K562 (cell line): ENCODE measurements at regions not wholly inside any gene's neighbourhood (a gene's known extent, or its start where the extent isn't known, plus 50 kb on each side); places are given as distances from the start of the nearest gene placed in this dataset.

Source experiments
- EP300 ChIP-seq: IDR thresholded peaks from 2 replicates; pipeline ENCODE4 v1.6.1; 2012; ENCODE audit warnings: low read length, improper control_type of control experiment
- HNRNPL ChIP-seq: fragments of 200-400 bp; formaldehyde crosslinking; IDR thresholded peaks from 2 replicates; pipeline ENCODE4 v1.6.1; 2017; ENCODE audit warnings: low read depth, mild to moderate bottlenecking, low read length
- KLF1 ChIP-seq: fragments of 450-650 bp; IDR thresholded peaks from 2 replicates; pipeline ENCODE4 v1.6.1; 2016; ENCODE audit warnings: missing genetic modification characterization, missing compliant biosample characterization
- KLF16 ChIP-seq: IDR thresholded peaks from 2 replicates; pipeline ENCODE4 v1.6.1; 2016; ENCODE audit warnings: antibody characterized with exemption
- MCM3 ChIP-seq: fragments of 450-650 bp; IDR thresholded peaks from 2 replicates; pipeline ENCODE4 v1.6.1; 2016
- MEF2A ChIP-seq: IDR thresholded peaks from 2 replicates; pipeline ENCODE4 v1.6.1; 2011; ENCODE audit warnings: low read depth, mild to moderate bottlenecking, low read length, moderate library complexity; ENCODE audit not compliant: control insufficient read depth
- MIER1 ChIP-seq: fragments of 450-650 bp; IDR thresholded peaks from 2 replicates; pipeline ENCODE4 v1.6.1; 2016; ENCODE audit warnings: antibody characterized with exemption, mild to moderate bottlenecking, low read depth
- MTF1 ChIP-seq: fragments of 250-450 bp; sonication (Bioruptor Pico); IDR thresholded peaks from 2 replicates; pipeline ENCODE4 v1.9.0; 2021; ENCODE audit warnings: moderate library complexity, mild to moderate bottlenecking, inconsistent platforms, borderline replicate concordance
- PHB ChIP-seq: fragments of 250-450 bp; sonication (Bioruptor Pico); IDR thresholded peaks from 2 replicates; pipeline ENCODE4 v1.5.0; 2021
- RAD51 ChIP-seq: fragments of 450-650 bp; IDR thresholded peaks from 2 replicates; pipeline ENCODE4 v1.7.1; 2016; ENCODE audit warnings: low read depth, mild to moderate bottlenecking, borderline replicate concordance
- SMARCA4 ChIP-seq: fragments of 450-650 bp; IDR thresholded peaks from 2 replicates; pipeline ENCODE4 v1.6.1; 2016
- TAF1 ChIP-seq: IDR thresholded peaks from 2 replicates; pipeline ENCODE4 v1.6.1; 2011; ENCODE audit warnings: mild to moderate bottlenecking, low read length, moderate library complexity; ENCODE audit not compliant: insufficient read depth, control insufficient read depth, severe bottlenecking; ENCODE audit errors: extremely low read depth
- ZNF253 ChIP-seq: fragments of 250-450 bp; sonication (Bioruptor Pico); conservative IDR thresholded peaks from 2 replicates; pipeline ENCODE4 v1.6.1; 2021; ENCODE audit warnings: mild to moderate bottlenecking
- ZNF263 ChIP-seq: sonication (generic); formaldehyde crosslinking; IDR thresholded peaks from 2 replicates; pipeline ENCODE4 v1.8.0; 2022; ENCODE audit warnings: mild to moderate bottlenecking, missing genetic modification reagents, borderline replicate concordance
- ZNF316 ChIP-seq: fragments of 450-650 bp; IDR thresholded peaks from 2 replicates; pipeline ENCODE4 v1.6.1; 2016
- ZNF583 ChIP-seq: fragments of 250-450 bp; sonication (Bioruptor Pico); IDR thresholded peaks from 2 replicates; pipeline ENCODE4 v1.4.0; 2020
- ZNF76 ChIP-seq: fragments of 250-450 bp; sonication (Bioruptor Pico); IDR thresholded peaks from 2 replicates; pipeline ENCODE4 v1.4.0; 2020; ENCODE audit warnings: mild to moderate bottlenecking, moderate library complexity, borderline replicate concordance
- TF ChIP-seq, protein P1 (sequence below): sonication (generic); formaldehyde crosslinking; IDR thresholded peaks from 2 replicates; pipeline ENCODE4 v1.8.1; 2022; ENCODE audit warnings: missing genetic modification reagents
- TF ChIP-seq, protein P2 (sequence below): sonication (generic); formaldehyde crosslinking; IDR thresholded peaks from 2 replicates; pipeline ENCODE4 v1.8.1; 2023; ENCODE audit warnings: mild to moderate bottlenecking, missing genetic modification reagents
- TF ChIP-seq, protein P3 (sequence below): fragments of 250-450 bp; sonication (Bioruptor Pico); IDR thresholded peaks from 2 replicates; pipeline ENCODE4 v1.9.0; 2021; ENCODE audit warnings: mild to moderate bottlenecking, inconsistent platforms
- TF ChIP-seq, protein P4 (sequence below): fragments of 450-650 bp; IDR thresholded peaks from 2 replicates; pipeline ENCODE4 v1.6.1; 2016; ENCODE audit warnings: mild to moderate bottlenecking
- TF ChIP-seq, protein P5 (sequence below), 2 experiments: fragments of 450-650 bp in 1 of 2; sonication (generic) in 1 of 2; formaldehyde crosslinking in 1 of 2; IDR thresholded peaks in 1 of 2; conservative IDR thresholded peaks in 1 of 2; 2 replicates each; pipeline versions ENCODE4 v1.6.1 to v1.8.1; 2016 to 2023; ENCODE audit warnings: mild to moderate bottlenecking in 2 of 2, moderate library complexity in 2 of 2, inconsistent platforms in 1 of 2, missing genetic modification reagents in 1 of 2

DNA sequence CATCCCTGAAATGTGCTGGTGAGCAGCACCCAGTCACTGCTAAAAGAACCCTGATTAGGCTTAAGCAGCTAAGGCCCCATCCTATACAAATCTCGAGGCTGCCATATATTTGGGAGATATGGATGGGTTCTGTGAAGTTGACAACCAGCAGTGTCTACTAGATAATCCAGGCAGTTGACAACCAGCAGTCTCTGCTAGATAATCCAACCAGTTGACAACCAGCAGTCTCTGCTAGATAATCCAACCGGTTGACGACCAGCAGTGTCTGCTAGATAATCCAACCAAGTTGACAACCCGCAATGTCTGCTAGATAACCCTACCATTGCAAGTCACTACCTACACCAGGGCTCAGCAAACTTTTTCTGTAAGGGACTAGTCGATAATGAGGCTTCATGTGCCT is 58.3 kb upstream of the KDM7A start (continued):
- TF ChIP-seq ZNF263 (CRISPR knock-in tag) (no peak), KLF16 (peak; percentile 66; the same call in 1 of the 2 replicates), ZNF316 (no peak), HNRNPL (no peak), KLF1 (tag) (no peak), TAF1 (peak; percentile 21), MTF1 (no peak), SMARCA4 (0 out of 2 replicates have a peak, but pooled peaks have one; percentile 25), MIER1 (0 out of 2 replicates have a peak, but pooled peaks have one; percentile 53), ZNF253 (CRISPR knock-in tag) (no peak), PHB (no peak), ZNF76 (no peak), MCM3 (no peak), RAD51 (no peak), MEF2A (no peak), EP300 (peak; percentile 74; the same call in 1 of the 2 replicates), ZNF583 (CRISPR knock-in tag) (no peak)
- TF ChIP-seq, protein P1, sequence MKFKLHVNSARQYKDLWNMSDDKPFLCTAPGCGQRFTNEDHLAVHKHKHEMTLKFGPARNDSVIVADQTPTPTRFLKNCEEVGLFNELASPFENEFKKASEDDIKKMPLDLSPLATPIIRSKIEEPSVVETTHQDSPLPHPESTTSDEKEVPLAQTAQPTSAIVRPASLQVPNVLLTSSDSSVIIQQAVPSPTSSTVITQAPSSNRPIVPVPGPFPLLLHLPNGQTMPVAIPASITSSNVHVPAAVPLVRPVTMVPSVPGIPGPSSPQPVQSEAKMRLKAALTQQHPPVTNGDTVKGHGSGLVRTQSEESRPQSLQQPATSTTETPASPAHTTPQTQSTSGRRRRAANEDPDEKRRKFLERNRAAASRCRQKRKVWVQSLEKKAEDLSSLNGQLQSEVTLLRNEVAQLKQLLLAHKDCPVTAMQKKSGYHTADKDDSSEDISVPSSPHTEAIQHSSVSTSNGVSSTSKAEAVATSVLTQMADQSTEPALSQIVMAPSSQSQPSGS (CRISPR knock-in tag) = no peak
- TF ChIP-seq, protein P2, sequence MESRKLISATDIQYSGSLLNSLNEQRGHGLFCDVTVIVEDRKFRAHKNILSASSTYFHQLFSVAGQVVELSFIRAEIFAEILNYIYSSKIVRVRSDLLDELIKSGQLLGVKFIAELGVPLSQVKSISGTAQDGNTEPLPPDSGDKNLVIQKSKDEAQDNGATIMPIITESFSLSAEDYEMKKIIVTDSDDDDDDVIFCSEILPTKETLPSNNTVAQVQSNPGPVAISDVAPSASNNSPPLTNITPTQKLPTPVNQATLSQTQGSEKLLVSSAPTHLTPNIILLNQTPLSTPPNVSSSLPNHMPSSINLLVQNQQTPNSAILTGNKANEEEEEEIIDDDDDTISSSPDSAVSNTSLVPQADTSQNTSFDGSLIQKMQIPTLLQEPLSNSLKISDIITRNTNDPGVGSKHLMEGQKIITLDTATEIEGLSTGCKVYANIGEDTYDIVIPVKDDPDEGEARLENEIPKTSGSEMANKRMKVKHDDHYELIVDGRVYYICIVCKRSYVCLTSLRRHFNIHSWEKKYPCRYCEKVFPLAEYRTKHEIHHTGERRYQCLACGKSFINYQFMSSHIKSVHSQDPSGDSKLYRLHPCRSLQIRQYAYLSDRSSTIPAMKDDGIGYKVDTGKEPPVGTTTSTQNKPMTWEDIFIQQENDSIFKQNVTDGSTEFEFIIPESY (CRISPR knock-in tag) = peak; percentile 55; the same call in 1 of the 2 replicates
- TF ChIP-seq, protein P3, sequence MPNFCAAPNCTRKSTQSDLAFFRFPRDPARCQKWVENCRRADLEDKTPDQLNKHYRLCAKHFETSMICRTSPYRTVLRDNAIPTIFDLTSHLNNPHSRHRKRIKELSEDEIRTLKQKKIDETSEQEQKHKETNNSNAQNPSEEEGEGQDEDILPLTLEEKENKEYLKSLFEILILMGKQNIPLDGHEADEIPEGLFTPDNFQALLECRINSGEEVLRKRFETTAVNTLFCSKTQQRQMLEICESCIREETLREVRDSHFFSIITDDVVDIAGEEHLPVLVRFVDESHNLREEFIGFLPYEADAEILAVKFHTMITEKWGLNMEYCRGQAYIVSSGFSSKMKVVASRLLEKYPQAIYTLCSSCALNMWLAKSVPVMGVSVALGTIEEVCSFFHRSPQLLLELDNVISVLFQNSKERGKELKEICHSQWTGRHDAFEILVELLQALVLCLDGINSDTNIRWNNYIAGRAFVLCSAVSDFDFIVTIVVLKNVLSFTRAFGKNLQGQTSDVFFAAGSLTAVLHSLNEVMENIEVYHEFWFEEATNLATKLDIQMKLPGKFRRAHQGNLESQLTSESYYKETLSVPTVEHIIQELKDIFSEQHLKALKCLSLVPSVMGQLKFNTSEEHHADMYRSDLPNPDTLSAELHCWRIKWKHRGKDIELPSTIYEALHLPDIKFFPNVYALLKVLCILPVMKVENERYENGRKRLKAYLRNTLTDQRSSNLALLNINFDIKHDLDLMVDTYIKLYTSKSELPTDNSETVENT (CRISPR knock-in tag) = no peak
- TF ChIP-seq, protein P4, sequence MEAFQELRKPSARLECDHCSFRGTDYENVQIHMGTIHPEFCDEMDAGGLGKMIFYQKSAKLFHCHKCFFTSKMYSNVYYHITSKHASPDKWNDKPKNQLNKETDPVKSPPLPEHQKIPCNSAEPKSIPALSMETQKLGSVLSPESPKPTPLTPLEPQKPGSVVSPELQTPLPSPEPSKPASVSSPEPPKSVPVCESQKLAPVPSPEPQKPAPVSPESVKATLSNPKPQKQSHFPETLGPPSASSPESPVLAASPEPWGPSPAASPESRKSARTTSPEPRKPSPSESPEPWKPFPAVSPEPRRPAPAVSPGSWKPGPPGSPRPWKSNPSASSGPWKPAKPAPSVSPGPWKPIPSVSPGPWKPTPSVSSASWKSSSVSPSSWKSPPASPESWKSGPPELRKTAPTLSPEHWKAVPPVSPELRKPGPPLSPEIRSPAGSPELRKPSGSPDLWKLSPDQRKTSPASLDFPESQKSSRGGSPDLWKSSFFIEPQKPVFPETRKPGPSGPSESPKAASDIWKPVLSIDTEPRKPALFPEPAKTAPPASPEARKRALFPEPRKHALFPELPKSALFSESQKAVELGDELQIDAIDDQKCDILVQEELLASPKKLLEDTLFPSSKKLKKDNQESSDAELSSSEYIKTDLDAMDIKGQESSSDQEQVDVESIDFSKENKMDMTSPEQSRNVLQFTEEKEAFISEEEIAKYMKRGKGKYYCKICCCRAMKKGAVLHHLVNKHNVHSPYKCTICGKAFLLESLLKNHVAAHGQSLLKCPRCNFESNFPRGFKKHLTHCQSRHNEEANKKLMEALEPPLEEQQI = no peak
- TF ChIP-seq, protein P5, sequence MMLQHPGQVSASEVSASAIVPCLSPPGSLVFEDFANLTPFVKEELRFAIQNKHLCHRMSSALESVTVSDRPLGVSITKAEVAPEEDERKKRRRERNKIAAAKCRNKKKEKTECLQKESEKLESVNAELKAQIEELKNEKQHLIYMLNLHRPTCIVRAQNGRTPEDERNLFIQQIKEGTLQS (IDR thresholded peaks at IDR 0.05) = no peak
- TF ChIP-seq, protein P5 (CRISPR knock-in tag; conservative IDR thresholded peaks at IDR 0.05) = no peak
